ENCODE measurements at regions not wholly inside any gene's neighbourhood (a gene's known extent, or its start where the extent isn't known, plus 50 kb on each side); places are given as distances from the start of the nearest gene placed in this dataset.

DNA sequence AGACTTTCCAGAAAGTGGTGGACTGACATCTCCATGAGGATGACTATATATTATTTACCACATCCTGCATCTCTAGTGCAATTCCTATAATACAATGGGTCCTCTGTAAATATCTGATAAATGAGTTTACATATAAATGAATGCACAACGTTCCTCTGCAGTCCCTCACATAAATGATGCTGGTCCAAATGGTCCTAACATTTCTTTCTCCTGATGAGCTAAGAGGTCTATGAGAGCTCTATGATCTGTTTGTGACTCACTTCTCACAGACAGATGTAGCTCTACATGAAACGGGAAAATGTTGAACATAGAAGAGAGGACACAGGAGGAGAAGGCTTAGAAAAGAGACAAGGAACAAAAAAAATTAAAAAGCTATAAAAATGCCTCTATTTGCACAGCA lies 201.2 kb upstream of the PIK3C3 start:
- DNase-seq (ENCODE audit: low spot score) = no peak

DNA sequence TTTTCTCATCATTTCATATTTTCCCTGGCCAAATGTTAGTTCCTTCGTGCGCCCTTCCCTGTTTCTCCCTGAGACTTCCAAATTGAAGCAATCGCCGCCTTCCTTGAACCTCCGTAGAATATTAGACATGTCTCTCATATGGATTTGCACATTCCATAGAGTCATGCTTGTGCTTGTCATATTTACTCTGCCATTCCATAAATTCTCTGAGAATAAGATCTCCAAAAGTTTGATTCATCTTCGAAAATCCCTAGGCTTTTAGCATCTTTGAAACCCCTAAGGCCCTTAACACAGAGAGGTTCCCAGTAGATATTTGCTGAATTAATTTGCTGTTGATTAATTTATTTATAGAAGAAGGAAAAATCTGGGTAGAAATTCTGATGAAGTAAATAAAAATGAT lies 202.2 kb upstream of the PIK3C3 start:
- DNase-seq (ENCODE audit: low spot score) = no peak

DNA sequence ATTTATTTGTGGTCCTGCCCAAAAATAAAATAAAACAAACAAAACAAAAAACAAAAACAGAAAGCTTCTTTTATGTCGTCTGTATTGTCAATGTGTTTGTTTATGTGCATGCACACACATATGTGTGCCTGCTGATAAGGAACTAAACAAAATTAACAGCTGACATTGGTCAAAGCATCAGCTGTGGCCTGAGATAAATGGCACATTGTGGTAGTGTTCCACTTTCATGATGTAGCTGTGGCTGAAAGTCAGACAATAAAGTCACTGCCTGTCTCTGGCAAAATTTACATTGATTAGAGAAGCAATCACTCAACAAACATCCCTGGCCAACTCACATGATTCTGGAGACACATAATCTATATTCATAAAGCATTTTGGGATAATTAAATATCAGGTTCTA lies 203.4 kb upstream of the PIK3C3 start:
- no peak for DNase-seq (ENCODE audit: low spot score)

DNA sequence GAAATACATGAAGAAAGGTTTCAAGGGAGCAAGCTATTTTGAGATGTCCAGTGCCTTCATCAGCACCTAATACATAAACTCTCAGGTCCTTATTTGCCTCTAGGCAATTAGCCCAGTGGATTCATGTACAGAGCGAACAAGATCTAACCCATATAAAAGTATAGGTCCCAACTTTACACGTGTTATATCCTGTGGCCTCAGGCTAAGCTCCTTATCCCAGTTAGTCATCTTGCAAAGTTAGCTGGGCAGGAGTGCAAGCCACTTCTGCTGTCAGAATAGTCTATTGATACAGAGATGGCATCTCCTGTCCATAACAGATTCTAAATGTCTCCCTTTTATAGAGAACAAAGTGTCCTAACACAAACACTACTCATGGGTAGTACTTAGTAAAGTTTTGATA lies 203.9 kb upstream of the PIK3C3 start:
- DNase-seq (ENCODE audit: low spot score) = no peak

DNA sequence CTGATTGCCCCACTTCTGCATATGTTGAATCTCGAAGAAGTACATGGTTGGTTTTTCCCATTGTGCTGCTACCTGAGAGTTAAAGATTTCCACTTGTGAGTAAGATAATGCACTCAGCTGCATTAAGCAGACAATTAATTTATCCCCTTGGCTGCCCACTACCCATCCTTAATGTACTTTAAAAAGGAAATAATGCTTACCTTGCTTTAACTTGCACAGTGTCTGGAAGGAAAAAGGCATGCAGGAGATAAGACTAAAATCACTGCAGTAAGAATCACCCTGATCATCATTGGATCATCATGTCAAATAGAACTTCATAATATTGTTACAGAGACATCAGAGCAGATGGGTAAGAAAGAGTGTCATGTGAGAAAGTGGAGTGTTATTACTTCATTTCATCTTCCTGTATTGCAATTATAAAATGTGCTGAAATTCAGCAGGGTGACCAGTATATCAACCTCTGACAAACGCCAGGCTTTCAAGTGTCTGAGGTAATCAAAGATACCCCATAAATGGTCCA lies 207.3 kb upstream of the PIK3C3 start:
- DNase-seq (ENCODE audit: low spot score) = no peak

DNA sequence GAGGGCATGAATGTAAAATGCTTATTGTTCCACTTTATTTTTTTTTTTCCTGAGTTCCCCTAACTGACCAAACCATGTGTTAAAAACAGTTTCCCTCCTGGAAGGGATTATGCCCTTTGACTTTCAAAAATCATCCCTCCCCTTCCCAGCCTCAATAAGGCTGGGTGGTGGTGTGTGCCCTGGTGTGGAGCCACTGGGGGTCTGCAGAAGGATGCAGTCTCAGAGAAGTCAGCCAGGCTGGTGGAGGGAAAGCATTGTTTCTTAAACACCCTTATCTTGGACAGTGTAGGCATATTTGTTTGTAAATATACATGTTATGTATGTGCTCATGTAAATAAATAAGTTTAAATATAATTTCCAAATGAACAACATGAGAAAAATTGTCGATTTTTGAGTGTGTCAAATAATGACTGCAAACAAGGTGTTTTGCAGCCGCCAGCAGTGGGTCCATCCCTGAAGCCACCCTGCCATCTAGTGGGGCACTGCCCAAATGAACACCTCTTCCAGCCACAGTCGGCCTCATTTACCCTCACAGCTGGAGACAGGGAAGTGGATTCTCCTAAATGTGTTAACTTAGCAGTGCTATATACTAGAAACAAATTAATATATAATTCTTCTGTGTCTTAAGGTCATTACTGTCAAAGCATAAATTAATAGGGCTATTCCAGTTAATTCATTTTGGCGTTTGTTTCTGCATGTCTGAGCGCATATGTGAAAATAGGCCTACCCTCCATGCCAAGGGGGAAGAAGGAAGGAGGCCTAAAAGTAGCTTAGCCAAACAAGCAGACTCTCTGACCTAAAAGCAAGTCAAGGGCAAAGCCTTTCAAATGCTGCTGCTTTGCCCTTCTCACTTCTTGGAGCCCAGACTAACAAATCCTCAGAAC lies 209.6 kb upstream of the PIK3C3 start:
- DNase-seq (ENCODE audit: low spot score) = peak; percentile 65

DNA sequence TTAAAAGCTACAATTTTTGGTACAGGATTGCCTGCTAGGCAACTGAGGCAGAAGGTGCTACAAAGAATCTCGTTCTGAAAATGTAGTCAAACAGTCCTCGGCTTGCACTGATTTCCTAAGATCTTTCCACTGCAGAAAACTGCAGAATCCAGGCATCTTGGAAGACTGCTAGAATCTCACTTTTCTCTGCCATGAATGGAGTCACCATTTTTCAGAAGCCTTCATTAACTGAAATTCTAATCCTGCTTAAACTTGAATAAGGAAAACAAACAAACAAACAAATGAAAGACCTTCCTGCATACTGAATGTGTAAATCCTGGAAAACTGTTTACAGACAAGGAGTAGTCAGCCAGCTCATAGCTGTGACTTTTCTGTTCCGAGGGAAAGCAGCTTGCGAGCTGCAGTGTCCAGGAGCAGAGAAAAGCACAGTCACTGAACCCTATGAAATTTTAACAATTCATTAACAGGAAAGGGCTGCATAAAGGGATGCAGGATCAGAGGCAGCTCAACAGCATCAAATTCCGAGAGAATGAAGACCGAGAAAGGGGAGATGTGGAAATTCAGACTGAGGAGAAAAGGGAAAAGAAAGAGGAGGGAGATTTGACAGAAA lies 210.5 kb upstream of the PIK3C3 start:
- DNase-seq (ENCODE audit: low spot score) = no peak

DNA sequence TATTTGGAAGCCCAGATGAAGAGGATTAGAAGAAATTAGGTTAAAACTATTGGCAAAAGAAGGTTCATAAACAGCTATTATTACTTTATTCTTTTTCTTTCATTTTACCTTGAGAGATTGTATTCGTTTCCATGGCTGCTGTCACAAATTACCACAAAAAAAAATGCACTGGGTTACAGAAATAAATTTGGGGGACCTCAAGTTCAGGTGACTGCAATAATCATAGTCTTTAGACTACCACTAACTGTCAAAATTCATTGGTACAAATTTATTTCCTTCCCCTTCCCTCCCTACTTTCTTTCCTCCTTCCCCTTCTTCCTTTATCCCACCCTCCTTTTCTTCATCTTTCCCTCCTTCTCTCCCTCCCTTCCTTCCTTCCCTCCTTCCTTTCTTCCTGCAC lies 217.8 kb upstream of the PIK3C3 start:
- no peak for DNase-seq (ENCODE audit: low spot score)

DNA sequence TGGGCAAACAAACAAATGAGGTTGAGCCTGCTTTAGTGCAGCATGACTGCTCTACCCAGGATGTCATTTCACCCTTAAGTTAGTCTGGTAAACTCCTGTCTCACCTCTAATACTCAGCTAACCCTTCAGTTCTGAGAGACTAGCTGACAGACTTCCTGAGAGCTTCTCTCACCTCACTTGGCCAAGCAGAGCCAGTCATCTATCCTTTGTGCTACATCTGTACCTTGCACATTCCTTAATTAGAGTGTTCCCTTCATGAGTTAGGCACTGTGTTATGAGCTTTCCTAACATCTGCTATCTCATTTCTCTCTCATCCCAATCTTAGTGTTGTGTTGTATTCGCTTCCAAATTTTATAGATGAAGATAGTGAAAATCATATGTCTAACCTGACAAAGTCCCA lies 220.1 kb upstream of the PIK3C3 start:
- DNase-seq (ENCODE audit: low spot score) = no peak

DNA sequence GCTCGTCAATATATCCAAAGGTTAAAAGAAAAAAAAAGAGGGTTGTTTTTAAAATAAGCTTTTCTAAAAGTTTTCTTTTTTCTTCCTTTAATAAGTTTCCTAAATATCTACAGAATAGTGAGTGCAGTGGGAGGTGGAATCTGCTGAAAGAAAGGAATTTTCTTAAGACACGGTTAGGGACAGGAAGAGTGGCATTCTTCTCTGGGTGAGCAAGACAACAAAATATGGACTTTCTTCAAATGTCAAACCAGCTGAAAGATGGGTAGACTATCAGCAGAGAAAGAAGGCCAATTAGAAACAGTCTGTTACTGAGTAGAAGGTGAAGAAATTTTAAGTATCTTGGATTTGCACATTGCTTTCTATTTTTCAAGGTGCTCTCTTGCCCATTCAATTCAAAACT lies 222.7 kb upstream of the PIK3C3 start:
- no peak for DNase-seq (ENCODE audit: low spot score)

DNA sequence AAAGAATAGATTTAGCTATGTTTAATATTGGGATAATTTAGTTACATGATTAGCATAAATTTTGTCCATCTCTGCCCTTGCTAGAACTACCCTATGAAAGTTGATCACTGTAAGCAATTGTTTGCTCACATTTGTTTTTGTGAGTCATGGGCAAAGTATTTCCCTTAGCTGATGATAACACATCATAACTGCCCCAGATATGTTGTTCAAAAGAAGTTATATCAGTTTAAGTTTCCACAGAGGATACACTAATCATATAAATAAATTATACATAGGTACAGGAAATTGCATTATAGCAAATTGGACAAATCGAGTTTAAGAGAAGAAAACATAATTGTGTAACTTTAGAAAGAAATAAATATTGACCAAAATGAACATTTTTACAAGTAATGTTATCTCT lies 223.2 kb upstream of the PIK3C3 start:
- no peak for DNase-seq (ENCODE audit: low spot score)

DNA sequence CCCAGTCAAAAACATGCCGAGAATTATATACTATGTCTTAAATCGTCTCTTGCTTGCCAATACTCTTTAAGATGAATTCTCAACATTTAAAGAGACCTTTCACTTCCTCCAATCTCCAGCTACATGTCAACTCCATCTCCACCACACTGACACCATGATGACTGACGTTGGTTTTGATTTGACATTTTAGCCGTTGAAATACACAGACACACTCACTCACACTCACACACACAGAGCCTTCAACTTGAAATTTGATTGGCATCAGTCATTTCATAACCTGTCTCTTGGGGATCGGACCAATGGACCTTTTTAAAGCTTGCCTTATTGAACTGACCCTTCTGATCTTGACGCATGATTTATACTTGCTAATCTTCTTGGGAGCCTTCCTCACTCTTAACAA lies 230.8 kb upstream of the PIK3C3 start:
- no peak for DNase-seq (ENCODE audit: low spot score)

DNA sequence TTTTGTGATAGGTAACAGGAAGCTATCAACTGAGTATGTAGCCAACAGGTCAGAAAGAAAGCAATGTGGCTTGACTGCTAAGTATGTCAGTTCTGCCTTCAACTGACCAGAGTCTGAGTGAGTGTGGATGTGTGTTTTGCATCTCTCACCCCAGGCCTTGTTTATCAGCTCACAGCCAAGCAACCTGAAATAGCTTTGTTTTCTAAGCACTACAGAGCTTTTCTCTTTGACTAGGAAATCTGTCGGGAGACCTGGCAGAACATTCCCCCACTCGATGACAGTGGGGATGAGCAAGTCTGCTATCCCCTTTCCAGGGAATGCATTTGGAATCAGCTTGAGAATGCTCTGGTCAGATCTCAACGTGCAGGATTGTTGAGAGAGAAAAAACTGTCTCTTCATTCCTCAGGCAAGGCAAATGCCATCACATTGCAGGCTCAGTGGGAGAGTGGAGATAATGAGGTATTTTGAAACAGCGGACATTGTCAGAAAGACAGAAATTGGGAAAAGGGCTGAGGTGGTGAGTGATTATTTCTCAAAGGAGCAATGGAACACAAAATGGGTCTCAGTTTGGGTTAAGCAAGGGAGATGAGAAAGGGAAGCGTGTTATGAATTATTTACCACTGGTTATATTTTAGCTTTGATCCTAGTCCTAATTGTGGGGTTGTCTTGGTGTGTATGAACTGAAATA lies 233.8 kb upstream of the PIK3C3 start:
- no peak for DNase-seq (ENCODE audit: low spot score)

DNA sequence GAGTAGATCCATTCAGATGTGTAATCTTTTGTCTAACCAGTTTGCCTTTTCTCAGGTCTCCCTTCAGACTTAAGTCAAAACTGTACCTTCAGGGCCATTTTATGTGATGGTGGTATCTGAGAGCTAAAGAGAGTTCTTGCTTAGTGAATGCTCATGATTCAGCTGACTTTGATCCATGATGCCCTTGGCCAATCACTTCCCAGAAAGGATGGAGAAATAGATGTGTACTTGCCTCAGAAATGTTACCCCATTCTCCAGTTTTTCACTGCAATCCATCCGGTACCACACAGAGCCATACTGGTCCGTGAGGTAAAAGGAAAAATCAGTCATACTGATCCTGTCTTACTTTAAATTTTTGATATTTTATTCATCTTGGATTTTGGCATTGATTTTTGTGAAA lies 234.8 kb upstream of the PIK3C3 start:
- DNase-seq (ENCODE audit: low spot score) = no peak

DNA sequence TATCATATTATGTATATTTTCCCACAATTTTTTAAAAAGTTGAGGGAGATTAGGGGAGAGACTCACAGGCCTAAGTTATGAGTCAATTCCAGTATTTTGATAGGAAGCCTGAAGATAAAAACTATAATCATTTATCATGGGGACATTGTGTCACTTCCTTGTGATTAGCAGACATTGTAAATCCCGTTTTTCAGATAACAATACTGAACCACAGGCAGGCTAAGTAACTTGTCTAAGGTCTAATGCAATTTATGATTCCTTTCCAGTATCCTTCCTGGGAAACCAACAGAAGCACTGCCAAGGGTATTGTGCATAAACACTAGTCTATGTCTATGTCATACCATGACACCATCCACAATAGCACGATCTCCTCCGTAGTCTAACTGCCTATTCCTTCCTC lies 235.2 kb upstream of the PIK3C3 start:
- no peak for DNase-seq (ENCODE audit: low spot score)

DNA sequence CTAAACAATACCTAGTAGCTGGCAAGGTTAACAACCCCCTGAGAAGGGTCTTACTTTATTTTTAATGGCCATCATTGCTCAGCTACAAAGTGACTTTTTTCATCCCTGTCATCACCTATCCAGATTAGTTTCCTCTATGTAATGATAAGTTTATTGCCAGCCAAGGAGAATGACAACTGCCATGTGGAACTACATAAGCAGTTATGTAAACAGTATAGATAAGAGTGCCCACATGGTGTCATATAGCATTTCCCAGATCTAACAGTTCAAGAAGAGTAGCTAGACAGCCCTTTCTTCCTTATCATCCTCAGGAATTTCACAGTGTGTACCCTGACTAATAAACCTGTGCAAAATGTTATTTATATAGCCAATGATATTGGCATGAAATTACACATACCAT lies 240.2 kb upstream of the PIK3C3 start:
- no peak for DNase-seq (ENCODE audit: low spot score)

DNA sequence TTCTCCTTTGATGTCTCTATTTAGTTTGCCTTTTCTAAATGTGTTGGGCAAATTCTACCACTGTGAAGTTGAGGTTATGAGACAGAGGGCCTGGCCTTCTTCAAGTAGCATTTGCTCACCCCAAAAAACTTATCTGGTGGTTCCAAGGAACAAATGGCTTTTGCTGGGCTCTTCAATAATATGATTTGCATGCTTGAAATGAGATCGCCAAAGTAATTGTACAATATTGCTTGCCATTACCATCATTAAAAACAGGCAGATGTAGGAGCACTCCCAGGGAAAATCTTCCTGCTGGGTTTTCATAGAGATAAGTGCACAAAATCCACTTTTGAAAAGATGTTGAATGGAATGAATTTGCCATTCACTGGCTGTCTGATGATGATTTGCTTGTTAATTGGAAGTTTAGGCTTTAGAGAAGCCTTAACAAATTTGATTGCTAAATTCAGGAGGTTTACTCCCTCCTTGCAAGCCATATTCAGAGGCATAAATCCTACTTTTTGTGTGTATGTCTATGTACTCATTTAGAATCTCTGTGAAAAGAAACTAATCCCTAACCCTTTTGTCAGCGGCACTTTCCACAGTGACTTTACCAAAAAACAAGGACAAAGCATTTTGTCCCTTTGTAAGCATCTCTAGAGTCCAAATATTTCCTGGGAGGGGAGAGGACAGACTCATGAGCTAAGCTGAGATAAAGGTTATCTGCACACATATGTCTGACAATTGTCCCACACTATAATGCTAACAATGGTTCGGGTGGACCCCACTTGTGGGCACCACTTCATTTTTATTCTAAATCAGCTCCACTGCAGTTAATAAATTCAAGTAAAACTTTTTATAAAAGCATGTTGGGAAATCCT lies 240.8 kb upstream of the PIK3C3 start:
- no peak for DNase-seq (ENCODE audit: low spot score)

DNA sequence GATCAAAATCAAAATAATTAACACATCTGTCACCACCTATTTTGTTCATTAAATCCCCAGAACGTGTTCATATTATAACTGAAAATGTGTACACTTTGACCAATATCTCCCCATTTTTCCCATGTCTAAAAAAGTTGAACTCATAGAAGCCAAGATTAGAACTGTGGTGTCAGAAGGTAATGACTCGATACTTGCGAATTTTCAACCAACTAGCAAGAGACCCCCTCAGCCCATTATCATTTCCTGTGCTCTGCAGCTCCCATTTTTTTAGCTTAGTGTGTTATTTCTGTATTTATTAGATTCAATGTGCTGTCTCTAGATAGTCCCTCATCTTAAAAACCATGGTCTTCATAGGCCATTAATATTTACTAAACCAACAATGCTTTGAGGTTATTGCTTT lies 248.7 kb upstream of the PIK3C3 start:
- DNase-seq (ENCODE audit: low spot score) = no peak

DNA sequence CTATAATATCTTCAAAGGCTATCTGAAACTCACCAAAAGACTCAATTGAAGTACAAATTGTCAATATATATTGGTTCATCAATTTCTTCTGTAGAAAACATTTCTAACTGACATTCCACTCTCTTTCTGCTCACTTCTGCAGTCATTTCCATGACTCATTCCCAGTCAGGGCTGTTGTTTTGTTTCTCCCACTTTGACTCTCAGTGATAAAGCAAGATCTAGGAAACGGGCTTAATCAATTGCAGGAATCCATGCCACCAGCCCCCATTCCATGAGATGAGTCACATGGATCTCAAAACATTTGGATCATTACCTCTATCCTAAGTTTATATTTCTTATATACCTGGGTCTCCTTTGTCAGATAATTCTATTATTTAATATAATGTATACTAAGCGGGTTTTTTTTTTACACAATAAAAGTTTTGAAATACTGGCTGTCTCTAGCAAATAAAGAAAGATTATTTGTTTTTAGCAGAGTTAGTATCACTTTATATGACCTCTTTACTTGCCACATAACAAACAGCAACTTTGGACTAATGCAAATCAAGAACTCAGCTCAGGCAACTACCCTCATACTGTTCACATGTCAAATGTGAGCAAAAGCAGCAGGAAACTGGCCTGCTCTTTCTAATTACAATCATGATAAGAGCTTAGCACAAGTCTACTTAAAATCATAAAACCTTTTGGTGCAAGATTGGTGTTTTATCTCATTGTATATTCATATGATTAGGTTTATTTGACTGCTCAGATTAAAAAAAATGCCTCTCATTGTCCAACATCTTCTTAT lies 251.1 kb upstream of the PIK3C3 start:
- DNase-seq (ENCODE audit: low spot score) = no peak

DNA sequence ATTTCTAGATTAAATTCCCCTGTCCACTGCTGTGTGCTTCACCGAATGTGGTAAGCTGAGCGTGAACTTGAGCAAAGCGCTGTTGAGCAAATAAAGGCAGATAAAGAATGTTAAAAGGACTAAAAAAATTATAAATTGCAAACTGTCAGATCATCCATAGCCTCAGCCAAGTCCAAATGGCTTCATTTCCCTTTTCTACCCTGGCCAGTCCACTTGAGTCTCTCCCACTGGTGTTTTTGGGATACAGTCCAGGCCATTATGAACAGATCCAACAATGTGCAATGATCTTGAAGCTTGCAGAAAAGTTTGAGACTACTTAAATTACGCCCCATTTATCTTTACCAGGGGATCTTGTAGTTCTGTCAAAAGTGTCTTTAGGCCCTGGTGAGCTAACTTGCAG lies 254.6 kb upstream of the PIK3C3 start:
- DNase-seq (ENCODE audit: low spot score) = no peak

DNA sequence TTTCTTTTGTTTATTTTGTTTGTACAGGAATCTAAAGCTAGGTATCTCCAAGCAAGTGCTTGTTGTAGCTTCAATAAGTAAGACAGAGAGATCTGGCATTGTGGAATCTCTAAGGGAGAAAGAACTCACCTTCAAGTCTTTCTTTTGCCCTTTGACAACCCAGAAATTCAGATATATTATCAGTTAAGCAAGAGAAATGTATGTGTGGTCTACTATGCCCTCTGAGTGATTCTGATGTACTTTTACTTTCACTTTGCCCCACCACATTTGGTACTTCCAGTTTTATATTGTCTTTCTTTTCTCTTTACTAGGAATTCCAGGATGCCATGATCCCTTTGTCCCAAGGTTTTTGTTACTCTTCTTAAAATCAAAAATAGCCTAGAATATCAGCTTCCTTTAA lies 259.6 kb upstream of the PIK3C3 start:
- DNase-seq (ENCODE audit: low spot score) = no peak

All from ureter (tissue), 1 donor.